ENCODE measurements at regions not wholly inside any gene's neighbourhood (a gene's known extent, or its start where the extent isn't known, plus 50 kb on each side); places are given as distances from the start of the nearest gene placed in this dataset.

- POLR2A ChIA-PET = no interaction called here
- DNase-seq (ENCODE audit: extremely low spot score) = no peak
Observed at GRCh38 chr2:215791481-215791937, 221.8 kb downstream of the MREG start.

GRCh38 chr2:215790523-215791421 is 222.6 kb downstream of the MREG start:
- CTCF ChIA-PET = no interaction called here
- POLR2A ChIA-PET = no interaction called here
- no peak for DNase-seq (ENCODE audit: extremely low spot score)
- TF ChIP-seq TARDBP (IDR thresholded peaks at IDR 0.05) = no peak
- no peak for TF ChIP-seq FOXA1 (IDR thresholded peaks at IDR 0.05)
- no peak for TF ChIP-seq LEF1 (IDR thresholded peaks at IDR 0.05; ENCODE audit: borderline replicate concordance)
- no peak for TF ChIP-seq PKNOX1 (IDR thresholded peaks at IDR 0.05)
- no peak for TF ChIP-seq NFRKB (IDR thresholded peaks at IDR 0.05)

More at GRCh38 chr2:215791481-215791937, 221.8 kb downstream of the MREG start:
- no peak for TF ChIP-seq FOXK2 (IDR thresholded peaks at IDR 0.05)
- TF ChIP-seq LEF1 (IDR thresholded peaks at IDR 0.05; ENCODE audit: borderline replicate concordance) = no peak
- no peak for TF ChIP-seq BHLHE40 (IDR thresholded peaks at IDR 0.05; ENCODE audit: borderline replicate concordance)
- TF ChIP-seq HDGF (IDR thresholded peaks at IDR 0.05; ENCODE audit: borderline replicate concordance) = no peak
- TF ChIP-seq L3MBTL2 (conservative IDR thresholded peaks at IDR 0.05) = no peak
- TF ChIP-seq TARDBP (IDR thresholded peaks at IDR 0.05) = no peak
- TF ChIP-seq FOXM1 (IDR thresholded peaks at IDR 0.05; ENCODE audit: borderline replicate concordance) = no peak
- no peak for TF ChIP-seq SP1 (IDR thresholded peaks at IDR 0.05)
- no peak for TF ChIP-seq ARNT (IDR thresholded peaks at IDR 0.05)
- no peak for TF ChIP-seq CTBP1 (IDR thresholded peaks at IDR 0.05; ENCODE audit: borderline replicate concordance)
- no peak for TF ChIP-seq PKNOX1 (IDR thresholded peaks at IDR 0.05)
- no peak for TF ChIP-seq NFRKB (IDR thresholded peaks at IDR 0.05)
- TF ChIP-seq ELF4 (IDR thresholded peaks at IDR 0.05) = no peak
- no peak for TF ChIP-seq SUZ12 (IDR thresholded peaks at IDR 0.05)
- TF ChIP-seq FOXA1 (IDR thresholded peaks at IDR 0.05) = no peak
- TF ChIP-seq ZNF384 (IDR thresholded peaks at IDR 0.05) = no peak
- CTCF ChIA-PET = no interaction called here

- POLR2A ChIA-PET = interaction anchor here (0.7 kb wide), 1 partner anchor 13 kb away, joined by 3 read pairs; no protein-coding TSS in a partner anchor
- DNase-seq (ENCODE audit: extremely low spot score) = no peak
- CTCF ChIA-PET = interaction anchor here (0.5 to 1.6 kb wide), 3 partner anchors 8 to 9 kb away, joined by 3 to 4 read pairs (median 3); no protein-coding TSS in a partner anchor
- TF ChIP-seq HDGF (IDR thresholded peaks at IDR 0.05; ENCODE audit: borderline replicate concordance) = no peak
- no peak for TF ChIP-seq NFRKB (IDR thresholded peaks at IDR 0.05)
- no peak for TF ChIP-seq BHLHE40 (IDR thresholded peaks at IDR 0.05; ENCODE audit: borderline replicate concordance)
- no peak for TF ChIP-seq CTBP1 (IDR thresholded peaks at IDR 0.05; ENCODE audit: borderline replicate concordance)
- TF ChIP-seq SUZ12 (IDR thresholded peaks at IDR 0.05) = no peak
- TF ChIP-seq FOXM1 (IDR thresholded peaks at IDR 0.05; ENCODE audit: borderline replicate concordance) = no peak
- no peak for TF ChIP-seq SP1 (IDR thresholded peaks at IDR 0.05)
- TF ChIP-seq ARNT (IDR thresholded peaks at IDR 0.05) = no peak
- TF ChIP-seq ELF4 (IDR thresholded peaks at IDR 0.05) = no peak
- TF ChIP-seq ZNF384 (IDR thresholded peaks at IDR 0.05) = no peak
- TF ChIP-seq FOXA1 (IDR thresholded peaks at IDR 0.05) = no peak
- TF ChIP-seq PKNOX1 (IDR thresholded peaks at IDR 0.05) = no peak
- TF ChIP-seq FOXK2 (IDR thresholded peaks at IDR 0.05) = no peak
- no peak for TF ChIP-seq L3MBTL2 (conservative IDR thresholded peaks at IDR 0.05)
- no peak for TF ChIP-seq LEF1 (IDR thresholded peaks at IDR 0.05; ENCODE audit: borderline replicate concordance)
Observed at GRCh38 chr2:215787565-215788178, 225.7 kb downstream of the MREG start.

GRCh38 chr2:215787025-215787424 is 226.3 kb downstream of the MREG start:
- TF ChIP-seq SUZ12 (IDR thresholded peaks at IDR 0.05) (no peak), LEF1 (IDR thresholded peaks at IDR 0.05; ENCODE audit: borderline replicate concordance) (no peak), CTBP1 (IDR thresholded peaks at IDR 0.05; ENCODE audit: borderline replicate concordance) (no peak), NFRKB (IDR thresholded peaks at IDR 0.05) (no peak), TARDBP (IDR thresholded peaks at IDR 0.05) (no peak), SP1 (IDR thresholded peaks at IDR 0.05) (no peak), ZNF384 (IDR thresholded peaks at IDR 0.05) (no peak), FOXA1 (IDR thresholded peaks at IDR 0.05) (no peak), BHLHE40 (IDR thresholded peaks at IDR 0.05; ENCODE audit: borderline replicate concordance) (no peak), FOXM1 (IDR thresholded peaks at IDR 0.05; ENCODE audit: borderline replicate concordance) (no peak), PKNOX1 (IDR thresholded peaks at IDR 0.05) (no peak), ELF4 (IDR thresholded peaks at IDR 0.05) (no peak), L3MBTL2 (conservative IDR thresholded peaks at IDR 0.05) (no peak), HDGF (IDR thresholded peaks at IDR 0.05; ENCODE audit: borderline replicate concordance) (no peak), ARNT (IDR thresholded peaks at IDR 0.05) (no peak), FOXK2 (IDR thresholded peaks at IDR 0.05) (no peak)
- ChIA-PET POLR2A (interaction anchor here (0.7 kb wide), 1 partner anchor 14 kb away, joined by 3 read pairs; no protein-coding TSS in a partner anchor), CTCF (interaction anchor here (0.5 to 1.6 kb wide), 3 partner anchors 8 to 10 kb away, joined by 3 to 4 read pairs (median 3); no protein-coding TSS in a partner anchor)
- no peak for DNase-seq (ENCODE audit: extremely low spot score)

All from HEK293T (cell line).